ENCODE measurements at regions not wholly inside any gene's neighbourhood (a gene's known extent, or its start where the extent isn't known, plus 50 kb on each side); places are given as distances from the start of the nearest gene placed in this dataset.

DNA sequence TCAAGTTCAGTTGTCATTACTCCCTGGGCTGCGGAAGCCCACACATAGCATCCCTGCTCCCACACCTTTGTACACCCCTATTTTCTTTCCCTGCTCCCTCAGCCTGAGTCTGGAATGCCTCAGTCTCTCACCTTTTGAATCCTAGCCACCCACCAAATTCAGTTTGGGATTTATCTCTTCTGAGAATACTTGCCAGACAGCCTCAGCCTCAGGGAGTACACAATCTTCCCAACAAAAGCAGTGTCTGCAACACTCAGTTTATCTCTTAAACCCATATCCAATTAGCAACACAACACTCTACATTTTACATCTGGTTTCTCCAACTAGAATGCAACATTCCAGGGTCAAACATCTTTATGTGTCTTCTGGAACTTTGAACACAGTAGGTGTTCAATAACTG, 190.2 kb downstream of the GPAM start:
- TF ChIP-seq POLR2AphosphoS5 (IDR thresholded peaks at IDR 0.05; ENCODE audit: borderline replicate concordance, low read depth, low read length) = no peak
- TF ChIP-seq EZH2 (IDR thresholded peaks at IDR 0.05) = no peak
- TF ChIP-seq FOXP2 (optimal IDR thresholded peaks at IDR 0.05; ENCODE audit: control extremely low read depth, extremely low read length, insufficient read depth) = no peak
